Activated CD4-positive, alpha-beta T cell treated with anti-CD3 and anti-CD28 coated beads for 36 hours (primary cell): ENCODE measurements at regions not wholly inside any gene's neighbourhood (a gene's known extent, or its start where the extent isn't known, plus 50 kb on each side); places are given as distances from the start of the nearest gene placed in this dataset.

Source experiments
- ATAC-seq: fragments of 200-7000 bp; cut with Tn5 transposase; one replicate; pipeline ENCODE4 v1.10.0; 2021; ENCODE audit warnings: mild to moderate bottlenecking, moderate library complexity
- CTCF ChIA-PET: fragments of 350-600 bp; sonication (Branson Sonifier 250); formaldehyde crosslinking; loops from one replicate; lab custom pipeline; 2021; ENCODE audit warnings: antibody characterized with exemption; lab: Charles Lee
- POLR2A ChIA-PET: fragments of 350-600 bp; sonication (Branson Sonifier 250); formaldehyde crosslinking; loops from one replicate; lab custom pipeline; 2021; ENCODE audit warnings: antibody characterized with exemption, inconsistent platforms; lab: Charles Lee
- DNase-seq: peaks from one replicate; pipeline ENCODE4 v3.0.0-alpha.2; 2020
- H3K27ac Mint-ChIP-seq: one replicate; pipeline ENCODE4 v1.8.0; 2021; ENCODE audit warnings: mixed read lengths
- H3K27me3 Mint-ChIP-seq: one replicate; pipeline ENCODE4 v1.8.0; 2021; ENCODE audit warnings: mixed read lengths
- H3K36me3 Mint-ChIP-seq: one replicate; pipeline ENCODE4 v1.8.0; 2021; ENCODE audit warnings: low read depth, mixed read lengths
- H3K4me1 Mint-ChIP-seq: one replicate; pipeline ENCODE4 v1.8.0; 2021; ENCODE audit warnings: mixed read lengths
- H3K4me3 Mint-ChIP-seq: one replicate; pipeline ENCODE4 v1.8.0; 2021; ENCODE audit warnings: mild to moderate bottlenecking, moderate library complexity, mixed read lengths
- H3K9me3 Mint-ChIP-seq: one replicate; pipeline ENCODE4 v1.8.0; 2021; ENCODE audit warnings: low read depth, mixed read lengths
- intact Hi-C, 2 experiments: fragments of 100-400 bp; cut with DNase I in 1 of 2; cut with micrococcal nuclease in 1 of 2; formaldehyde crosslinking; loops; one replicate each; pipeline versions ENCODE4 v1.14.2 to v1.15.1; 2022 to 2024; cut with DNase I, micrococcal nuclease

- no peak for DNase-seq
- intact Hi-C loops: no loop called here
- Mint-ChIP-seq H3K27ac (no peak overlapping the region), H3K4me3 (no peak overlapping the region), H3K36me3 (no peaks in the 10 kb centered on the region), H3K4me1 (no peaks in the 10 kb centered on the region), H3K9me3 (peaks cover 3% of the 10 kb centered on the region), H3K27me3 (no peaks in the 10 kb centered on the region)
- ChIA-PET POLR2A (no interaction called here), CTCF (no interaction called here)
- no peak for ATAC-seq
Measured at GRCh38 chr3:87634426-87634825, 358.0 kb upstream of the POU1F1 start.

DNA sequence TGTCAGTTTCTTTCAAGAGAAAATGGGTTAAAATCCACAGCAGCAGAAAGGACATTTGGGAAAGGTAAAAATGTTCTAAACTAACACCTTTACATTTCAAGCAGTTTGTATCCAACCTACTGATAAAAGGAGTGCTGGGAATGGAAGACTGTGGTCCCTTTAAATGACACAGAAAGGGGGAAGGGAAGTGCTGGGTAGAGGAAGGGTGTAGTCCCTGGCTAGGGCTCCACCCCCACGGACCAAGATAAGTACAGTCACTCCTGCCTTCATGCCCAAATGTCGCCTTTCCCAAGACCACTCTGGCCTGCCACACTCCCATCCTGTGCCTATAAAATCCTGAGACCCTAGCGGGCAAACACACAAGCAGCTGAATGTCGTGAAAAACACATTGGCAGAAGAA lies 350.9 kb upstream of the POU1F1 start:
- Mint-ChIP-seq H3K27ac (no peak overlapping the region), H3K36me3 (no peaks in the 10 kb centered on the region), H3K9me3 (peaks cover 4% of the 10 kb centered on the region), H3K27me3 (no peaks in the 10 kb centered on the region), H3K4me3 (no peak overlapping the region), H3K4me1 (no peaks in the 10 kb centered on the region)
- intact Hi-C loops: no loop called here
- CTCF ChIA-PET: no interaction called here
- DNase-seq (no peak), ATAC-seq (no peak)
- POLR2A ChIA-PET: no interaction called here

- no peak for ATAC-seq
- CTCF ChIA-PET: no interaction called here
Measured at GRCh38 chr3:87626546-87626945, 350.2 kb upstream of the POU1F1 start.

DNA sequence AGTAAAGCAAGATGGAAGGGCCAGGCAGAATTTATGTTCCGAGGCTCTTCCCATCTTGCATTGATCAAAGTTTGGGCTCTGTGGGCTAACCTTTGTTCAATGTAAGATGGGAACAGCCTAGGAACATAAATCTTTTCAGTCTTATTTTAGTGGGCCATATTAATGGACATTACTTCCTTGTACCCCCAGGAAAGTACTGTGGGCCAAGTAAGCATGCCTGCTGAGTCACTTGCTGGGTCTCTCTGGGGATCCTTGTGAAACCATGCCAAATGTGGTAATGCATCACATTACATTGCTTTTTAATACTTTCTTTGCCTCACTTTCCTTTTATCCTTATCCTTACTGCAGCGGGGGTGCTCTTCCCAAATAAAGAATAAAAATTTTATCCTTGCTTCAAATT lies 349.5 kb upstream of the POU1F1 start:
- ChIA-PET CTCF (no interaction called here), POLR2A (no interaction called here)
- intact Hi-C loops: no loop called here
- no peak overlapping the region for H3K4me3 Mint-ChIP-seq
- ATAC-seq: no peak
- no peak for DNase-seq
- H3K27ac Mint-ChIP-seq: no peak overlapping the region
- no peaks in the 10 kb centered on the region for H3K36me3 Mint-ChIP-seq
- H3K4me1 Mint-ChIP-seq: no peaks in the 10 kb centered on the region
- peaks cover 4% of the 10 kb centered on the region for H3K9me3 Mint-ChIP-seq
- no peaks in the 10 kb centered on the region for H3K27me3 Mint-ChIP-seq

More at GRCh38 chr3:87626546-87626945, 350.2 kb upstream of the POU1F1 start:
- no peak overlapping the region for H3K27ac Mint-ChIP-seq
- H3K9me3 Mint-ChIP-seq: peaks cover 4% of the 10 kb centered on the region
- intact Hi-C loops: no loop called here
- no peaks in the 10 kb centered on the region for H3K4me1 Mint-ChIP-seq
- POLR2A ChIA-PET: no interaction called here
- no peak overlapping the region for H3K4me3 Mint-ChIP-seq
- DNase-seq: no peak
- no peaks in the 10 kb centered on the region for H3K36me3 Mint-ChIP-seq
- H3K27me3 Mint-ChIP-seq: no peaks in the 10 kb centered on the region

DNA sequence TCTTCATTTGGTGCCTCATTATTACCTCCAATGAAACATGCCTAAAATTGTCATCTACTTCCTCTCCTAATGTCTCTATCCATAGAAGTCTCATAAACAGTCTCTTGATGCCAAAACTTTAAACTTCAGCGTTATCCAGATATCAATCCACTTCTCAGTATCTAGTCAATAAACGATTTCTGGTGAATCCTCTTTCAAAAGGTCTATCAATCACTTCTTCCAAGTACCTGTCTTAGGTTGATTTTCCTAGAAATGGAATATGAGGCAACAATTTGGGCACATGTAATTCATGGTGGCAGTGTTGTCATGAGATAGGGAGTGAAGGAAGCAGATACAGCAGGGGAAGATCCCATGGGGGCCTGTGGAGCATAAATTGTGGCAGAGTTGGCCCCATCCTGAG lies 348.5 kb upstream of the POU1F1 start:
- ChIA-PET CTCF (no interaction called here), POLR2A (no interaction called here)
- Mint-ChIP-seq H3K9me3 (peaks cover 2% of the 10 kb centered on the region), H3K4me3 (no peak overlapping the region), H3K27ac (no peak overlapping the region), H3K4me1 (no peaks in the 10 kb centered on the region), H3K36me3 (no peaks in the 10 kb centered on the region), H3K27me3 (no peaks in the 10 kb centered on the region)
- ATAC-seq (no peak), DNase-seq (no peak)
- intact Hi-C loops: no loop called here

DNA sequence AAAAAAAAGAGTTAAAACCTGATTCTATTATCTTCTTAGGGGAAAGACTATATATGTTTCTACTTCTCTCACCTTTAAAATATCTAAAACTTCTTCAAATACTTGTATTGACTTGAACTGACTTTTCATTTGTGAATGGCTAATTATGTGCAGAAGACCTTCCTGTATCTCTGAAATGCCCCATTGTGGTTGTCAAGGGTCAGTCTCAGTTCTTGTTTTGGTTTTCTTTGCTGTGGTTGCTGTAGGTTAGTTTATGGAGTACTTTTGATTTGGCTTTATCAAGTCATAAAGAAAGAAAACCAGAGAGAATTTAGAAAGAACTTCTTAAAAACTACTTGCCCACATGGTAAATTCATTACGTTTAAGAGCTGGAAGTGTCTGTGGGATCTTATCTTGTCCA lies 345.3 kb upstream of the POU1F1 start:
- ChIA-PET POLR2A (no interaction called here), CTCF (no interaction called here)
- no peaks in the 10 kb centered on the region for H3K36me3 Mint-ChIP-seq
- DNase-seq (no peak), ATAC-seq (no peak)
- H3K27ac Mint-ChIP-seq: no peak overlapping the region
- no peaks in the 10 kb centered on the region for H3K4me1 Mint-ChIP-seq
- H3K9me3 Mint-ChIP-seq: peaks cover 3% of the 10 kb centered on the region
- intact Hi-C loops: no loop called here
- no peak overlapping the region for H3K4me3 Mint-ChIP-seq
- no peaks in the 10 kb centered on the region for H3K27me3 Mint-ChIP-seq

GRCh38 chr3:87615506-87615905 lies 339.1 kb upstream of the POU1F1 start:
- no peak overlapping the region for H3K4me3 Mint-ChIP-seq
- ATAC-seq (no peak), DNase-seq (no peak)
- intact Hi-C loops: no loop called here
- ChIA-PET CTCF (no interaction called here), POLR2A (no interaction called here)
- no peak overlapping the region for H3K27ac Mint-ChIP-seq
- H3K36me3 Mint-ChIP-seq: peaks cover 3% of the 10 kb centered on the region
- H3K9me3 Mint-ChIP-seq: peaks cover 27% of the 10 kb centered on the region
- H3K4me1 Mint-ChIP-seq: no peaks in the 10 kb centered on the region
- no peaks in the 10 kb centered on the region for H3K27me3 Mint-ChIP-seq

DNA sequence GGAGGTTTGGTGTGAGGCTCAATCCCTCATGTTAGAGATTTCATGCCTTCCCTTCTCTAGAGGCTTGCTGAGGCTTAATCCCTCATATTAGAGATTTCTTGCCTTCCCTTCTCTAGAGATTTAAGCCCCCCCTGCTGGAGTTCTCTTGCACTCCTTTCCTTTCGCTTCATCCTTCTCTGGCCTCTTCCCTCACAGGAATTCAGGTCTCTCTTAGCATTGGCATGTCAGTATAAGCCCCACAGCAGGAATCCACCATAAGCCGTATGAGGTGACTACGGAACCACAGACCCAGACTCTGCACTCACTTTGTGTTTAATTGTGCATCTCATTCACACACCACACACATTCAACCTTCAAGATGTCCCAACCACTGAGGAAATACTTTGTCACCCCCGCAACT lies 338.6 kb upstream of the POU1F1 start:
- H3K9me3 Mint-ChIP-seq: peaks cover 27% of the 10 kb centered on the region
- intact Hi-C loops: no loop called here

GRCh38 chr3:87607234-87607633 lies 330.9 kb upstream of the POU1F1 start:
- Mint-ChIP-seq H3K9me3 (peaks cover 9% of the 10 kb centered on the region), H3K4me1 (no peaks in the 10 kb centered on the region), H3K4me3 (no peak overlapping the region), H3K27me3 (no peaks in the 10 kb centered on the region), H3K36me3 (no peaks in the 10 kb centered on the region), H3K27ac (no peak overlapping the region)
- DNase-seq: no peak
- CTCF ChIA-PET: no interaction called here
- ATAC-seq: no peak
- intact Hi-C loops: no loop called here
- POLR2A ChIA-PET: no interaction called here

More for the DNA sequence above, 338.6 kb upstream of the POU1F1 start:
- H3K36me3 Mint-ChIP-seq: peaks cover 3% of the 10 kb centered on the region
- ChIA-PET CTCF (no interaction called here), POLR2A (no interaction called here)
- no peaks in the 10 kb centered on the region for H3K27me3 Mint-ChIP-seq
- H3K4me1 Mint-ChIP-seq: no peaks in the 10 kb centered on the region
- H3K4me3 Mint-ChIP-seq: no peak overlapping the region
- ATAC-seq (no peak), DNase-seq (no peak)
- no peak overlapping the region for H3K27ac Mint-ChIP-seq

DNA sequence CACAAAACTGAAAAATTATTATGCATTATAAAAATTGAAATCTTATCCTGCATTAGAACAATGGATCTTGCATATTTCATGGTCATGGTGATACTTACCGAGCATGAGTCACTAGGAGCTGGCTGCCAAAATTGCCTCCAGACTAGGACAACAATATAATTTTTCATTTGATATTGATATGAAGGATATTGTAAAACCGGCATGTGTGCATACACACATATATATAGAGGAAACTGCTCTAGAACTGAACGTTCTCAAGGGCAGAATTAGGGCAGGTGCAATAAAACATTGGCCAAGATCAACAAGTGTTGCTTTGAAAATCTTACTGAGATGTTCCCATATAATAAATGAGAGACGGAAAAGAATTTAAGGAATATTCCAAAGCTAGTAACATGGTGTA lies 319.4 kb upstream of the POU1F1 start:
- H3K27ac Mint-ChIP-seq: no peak overlapping the region
- peaks cover 15% of the 10 kb centered on the region for H3K9me3 Mint-ChIP-seq
- H3K4me3 Mint-ChIP-seq: no peak overlapping the region
- DNase-seq (no peak), ATAC-seq (no peak)
- POLR2A ChIA-PET: no interaction called here
- H3K27me3 Mint-ChIP-seq: no peaks in the 10 kb centered on the region
- intact Hi-C loops: no loop called here
- CTCF ChIA-PET: no interaction called here
- H3K4me1 Mint-ChIP-seq: no peaks in the 10 kb centered on the region
- no peaks in the 10 kb centered on the region for H3K36me3 Mint-ChIP-seq

DNA sequence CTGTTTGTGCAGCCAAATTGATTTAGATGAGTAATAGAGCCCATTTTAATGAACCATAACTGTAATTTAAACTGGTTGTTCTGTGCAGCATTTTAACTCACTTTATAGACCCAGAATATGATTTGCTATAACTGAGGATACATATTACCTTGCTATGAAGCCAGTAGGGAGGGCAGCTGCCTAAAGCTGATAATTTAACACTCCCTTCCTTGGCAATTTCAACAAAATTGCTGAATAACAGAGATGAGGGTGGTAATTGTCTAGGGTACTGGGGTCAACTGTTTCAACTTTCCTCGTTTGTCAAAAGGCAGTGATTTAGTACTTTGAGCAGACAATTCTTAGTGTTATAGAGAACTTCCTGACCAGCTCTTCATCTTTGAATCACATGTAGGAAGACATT lies 304.9 kb upstream of the POU1F1 start:
- ChIA-PET CTCF (interaction anchor here (0.8 kb wide), 1 partner anchor 532 kb away, joined by 3 read pairs; no protein-coding TSS in a partner anchor), POLR2A (no interaction called here)
- no peak for DNase-seq
- no peaks in the 10 kb centered on the region for H3K36me3 Mint-ChIP-seq
- no peaks in the 10 kb centered on the region for H3K4me1 Mint-ChIP-seq
- intact Hi-C loops: no loop called here
- no peaks in the 10 kb centered on the region for H3K9me3 Mint-ChIP-seq
- H3K4me3 Mint-ChIP-seq: no peak overlapping the region
- ATAC-seq: no peak
- no peak overlapping the region for H3K27ac Mint-ChIP-seq
- no peaks in the 10 kb centered on the region for H3K27me3 Mint-ChIP-seq

DNA sequence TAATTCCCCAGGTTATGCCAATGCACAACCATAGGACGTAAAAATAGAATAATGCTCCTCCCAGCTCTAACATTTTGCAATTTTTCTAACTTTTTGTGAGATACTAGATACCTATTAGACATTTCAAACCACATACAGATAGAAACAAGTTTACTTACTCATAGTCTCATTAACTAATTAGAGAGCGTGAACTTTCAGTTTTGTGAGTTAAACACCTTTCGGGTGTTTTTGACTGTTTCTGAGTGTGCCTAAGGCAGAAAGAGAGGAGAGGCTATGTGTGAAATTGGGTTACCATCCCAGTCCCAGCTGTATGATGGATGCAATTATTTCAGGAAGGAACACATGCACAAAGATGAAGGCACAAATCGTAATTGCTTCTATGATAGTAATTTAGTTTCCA lies 300.4 kb upstream of the POU1F1 start:
- no peak overlapping the region for H3K27ac Mint-ChIP-seq
- no peaks in the 10 kb centered on the region for H3K36me3 Mint-ChIP-seq

DNA sequence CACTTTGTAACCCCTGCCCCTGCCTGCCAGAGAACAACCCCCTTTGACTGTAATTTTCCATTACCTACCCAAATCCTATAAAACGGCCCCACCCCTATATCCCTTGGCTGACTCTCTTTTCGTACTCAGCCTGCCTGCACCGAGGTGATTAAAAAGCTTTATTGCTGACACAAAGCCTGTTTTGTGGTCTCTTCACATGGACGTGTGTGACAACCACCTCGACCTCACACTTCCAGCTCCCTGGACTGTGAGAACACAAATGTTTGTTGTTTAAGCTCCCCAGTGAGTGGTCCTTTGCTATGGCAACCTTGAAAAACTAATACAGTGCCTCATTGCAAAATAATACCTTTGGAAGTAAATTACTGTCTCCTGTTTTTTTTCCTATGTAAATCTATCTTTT lies 299.2 kb upstream of the POU1F1 start:
- Mint-ChIP-seq H3K36me3 (no peaks in the 10 kb centered on the region), H3K4me3 (no peak overlapping the region), H3K4me1 (no peaks in the 10 kb centered on the region), H3K27me3 (no peaks in the 10 kb centered on the region), H3K9me3 (no peaks in the 10 kb centered on the region), H3K27ac (no peak overlapping the region)
- ATAC-seq (no peak), DNase-seq (no peak)
- ChIA-PET POLR2A (no interaction called here), CTCF (no interaction called here)
- intact Hi-C loops: no loop called here

More for the DNA sequence above, 300.4 kb upstream of the POU1F1 start:
- ChIA-PET POLR2A (no interaction called here), CTCF (no interaction called here)
- H3K9me3 Mint-ChIP-seq: no peaks in the 10 kb centered on the region
- H3K27me3 Mint-ChIP-seq: no peaks in the 10 kb centered on the region
- ATAC-seq (no peak), DNase-seq (no peak)
- H3K4me1 Mint-ChIP-seq: no peaks in the 10 kb centered on the region
- intact Hi-C loops: no loop called here
- no peak overlapping the region for H3K4me3 Mint-ChIP-seq
